Right ventricle myocardium superior (tissue), 1 donor: ENCODE measurements at regions not wholly inside any gene's neighbourhood (a gene's known extent, or its start where the extent isn't known, plus 50 kb on each side); places are given as distances from the start of the nearest gene placed in this dataset.
"Not testable (repeated sequence)": the region's sequence is repeated elsewhere in the genome, so short reads cannot be mapped to it uniquely, and the experiment has no call there.

Source experiments
- ATAC-seq: fragments of 200-7000 bp; cut with Tn5 transposase; one replicate; pipeline ENCODE4 v1.9.1; 2020; ENCODE audit warnings: mild to moderate bottlenecking; ENCODE audit not compliant: poor library complexity
- DNase-seq: peaks from one replicate; pipeline ENCODE4 v3.0.0-alpha.2; 2020
- intact Hi-C: fragments of 100-400 bp; cut with DNase I; formaldehyde crosslinking; loops from one replicate; pipeline ENCODE4 v1.11.2; 2022
- donor health status: DM: no; HTN: yes; CAD: no; lungs with severe emphysema.

DNA sequence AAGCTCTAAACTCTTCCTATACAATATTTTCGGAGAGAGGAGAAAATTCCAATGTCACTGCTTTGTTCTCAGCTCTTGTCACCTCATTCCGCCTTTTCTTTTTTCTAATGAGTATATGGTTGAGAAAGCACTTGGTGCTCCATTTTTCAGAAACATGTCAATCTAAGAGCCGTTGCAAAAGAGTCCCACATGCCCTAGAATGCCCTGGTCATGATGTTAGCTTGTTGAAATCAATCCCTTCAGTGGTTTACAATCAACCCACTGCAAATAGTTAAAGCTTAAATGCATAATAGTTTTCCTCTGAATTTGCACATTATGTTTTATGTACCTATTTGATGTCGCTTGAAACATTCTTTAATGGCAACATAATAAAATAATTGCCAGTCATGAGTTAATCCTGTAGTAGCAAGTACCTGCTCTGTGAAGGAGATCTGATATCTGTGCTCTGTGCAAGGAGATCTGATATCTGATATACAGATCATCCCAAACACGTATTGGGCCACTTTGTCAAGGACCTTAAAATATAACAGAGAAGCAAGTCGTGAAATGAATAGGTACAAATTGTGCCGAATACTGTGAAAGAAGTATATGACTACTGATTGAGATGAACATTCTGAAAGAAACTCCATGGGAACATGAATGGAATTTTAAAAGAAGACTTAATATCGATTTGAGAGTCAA is 1633.5 kb downstream of the SUCLG1 start:
- DNase-seq (no peak), ATAC-seq (no peak)
- intact Hi-C loops, result no loop called here

GRCh38 chr2:82823892-82824291 is 1635.2 kb downstream of the SUCLG1 start:
- intact Hi-C loops, result no loop called here
- DNase-seq (no peak), ATAC-seq (no peak)

DNA sequence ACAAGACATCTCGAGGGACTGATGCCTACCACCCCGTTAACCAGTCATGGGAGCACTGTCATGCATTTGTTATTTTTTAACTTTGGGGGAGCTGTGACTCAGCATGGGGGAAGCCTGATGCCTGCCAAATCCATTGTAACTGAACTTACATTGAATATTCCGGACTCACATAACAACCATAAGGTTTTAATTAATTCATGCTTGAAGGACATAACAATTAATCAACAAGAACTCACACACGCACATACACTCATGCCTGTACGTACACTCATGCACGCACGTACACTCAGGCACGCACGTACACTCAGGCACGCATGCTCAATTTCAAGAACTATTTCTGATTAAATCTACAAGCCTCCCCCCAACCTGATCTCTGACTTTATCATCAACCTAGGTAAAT is 1639.1 kb downstream of the SUCLG1 start:
- DNase-seq (no peak), ATAC-seq (no peak)
- intact Hi-C loops, result no loop called here

DNA sequence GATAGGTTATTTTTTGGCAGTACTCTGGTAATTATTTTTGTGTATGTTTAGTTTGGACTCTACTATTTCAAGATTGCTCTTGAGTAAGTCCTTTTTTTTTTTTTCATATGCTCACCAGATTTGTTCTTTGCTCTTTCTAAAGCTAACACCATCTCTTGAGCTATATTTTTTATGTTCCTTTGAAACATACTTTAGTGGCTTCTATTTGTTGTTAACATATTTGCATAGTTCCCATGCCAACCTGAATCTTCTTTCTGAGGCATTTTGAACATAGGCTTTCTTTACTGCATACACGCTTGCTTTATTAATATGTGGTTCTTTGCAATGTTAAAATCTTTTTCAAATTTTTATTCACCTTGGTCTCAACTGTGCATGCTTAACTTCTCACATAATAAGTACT is 1644.9 kb downstream of the SUCLG1 start:
- DNase-seq, result no peak

GRCh38 chr2:82811946-82812345 is 1647.1 kb downstream of the SUCLG1 start:
- ATAC-seq (no peak), DNase-seq (no peak)
- intact Hi-C loops, result no loop called here

More for the DNA sequence above, 1644.9 kb downstream of the SUCLG1 start:
- intact Hi-C loops, result no loop called here
- no peak for ATAC-seq

DNA sequence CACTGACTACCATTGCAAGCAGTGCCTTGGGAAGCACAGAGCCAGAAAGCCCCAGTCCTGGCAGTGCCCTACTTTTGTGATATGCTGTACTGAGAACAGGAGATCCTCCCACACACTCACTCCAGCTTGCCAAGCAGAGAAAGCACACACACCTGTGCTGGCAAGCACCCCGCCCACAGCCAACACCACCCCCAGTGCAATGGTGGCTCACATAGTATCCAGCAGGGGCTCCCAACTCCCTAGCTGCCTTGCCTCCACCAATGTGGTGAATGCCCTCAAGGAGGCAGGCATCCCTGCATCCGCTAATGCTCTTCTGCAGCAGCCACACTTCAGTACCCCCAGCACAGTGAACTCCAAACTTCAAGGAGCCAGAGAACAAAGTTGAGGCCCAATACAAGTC is 1655.8 kb downstream of the SUCLG1 start:
- intact Hi-C loops, result no loop called here
- ATAC-seq, result no peak
- DNase-seq, result no peak

GRCh38 chr2:82797469-82797868 is 1661.6 kb downstream of the SUCLG1 start:
- no peak for DNase-seq

DNA sequence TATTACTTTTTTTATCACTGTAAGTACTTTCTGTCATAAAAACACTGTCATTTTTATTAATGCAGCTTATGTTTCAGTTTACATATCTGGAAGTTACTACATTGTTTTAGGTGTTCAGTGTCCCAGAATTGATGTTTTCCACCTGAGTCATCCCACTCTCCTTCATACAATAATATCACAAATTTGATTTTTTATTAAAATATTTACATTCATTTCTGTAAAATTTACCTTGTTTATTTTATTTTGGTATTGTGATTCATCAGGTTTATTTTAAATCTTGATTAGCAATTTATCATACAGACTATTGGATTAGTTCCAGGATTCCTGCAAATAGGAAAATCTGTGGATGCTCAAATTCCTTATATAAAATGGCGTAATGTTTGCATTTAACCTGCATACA is 1662.9 kb downstream of the SUCLG1 start:
- ATAC-seq (no peak), DNase-seq (no peak)
- intact Hi-C loops, result no loop called here

More at GRCh38 chr2:82797469-82797868, 1661.6 kb downstream of the SUCLG1 start:
- intact Hi-C loops, result no loop called here
- no peak for ATAC-seq

GRCh38 chr2:82795446-82795845 is 1663.6 kb downstream of the SUCLG1 start:
- intact Hi-C loops, result no loop called here
- ATAC-seq, result no peak
- no peak for DNase-seq

DNA sequence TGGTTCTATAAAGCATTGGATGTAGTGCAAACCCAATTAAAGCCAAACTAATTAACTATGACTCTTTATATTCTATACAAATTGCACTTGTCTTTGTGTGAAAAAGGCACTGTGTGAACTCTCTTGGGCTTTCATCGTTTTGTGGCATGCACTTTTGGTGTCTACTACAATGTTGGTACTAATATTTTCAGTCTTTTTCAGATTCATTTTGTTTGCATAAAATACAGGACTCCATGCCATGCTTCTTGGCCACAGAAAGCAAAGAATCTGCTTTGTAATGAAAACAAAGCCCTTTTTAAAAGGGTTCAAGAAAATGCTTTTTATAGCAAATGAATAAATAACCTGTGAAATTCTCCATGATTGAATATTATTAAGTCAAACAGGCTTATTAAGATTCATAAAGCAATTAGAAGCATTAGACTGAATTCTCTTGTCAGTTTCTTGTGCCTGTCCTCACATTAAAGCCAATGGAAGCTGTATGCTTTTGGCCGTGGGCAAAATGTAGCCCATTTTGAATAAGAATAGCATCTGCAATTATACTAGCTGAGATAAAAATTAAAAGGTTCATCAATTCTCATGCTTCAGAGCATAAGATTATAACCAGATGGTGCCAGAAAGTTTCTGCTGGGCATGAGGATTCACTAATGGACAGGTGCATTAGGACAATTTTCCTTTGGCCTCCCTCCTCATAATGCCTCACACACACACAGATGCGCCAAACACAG is 1665.2 kb downstream of the SUCLG1 start:
- intact Hi-C loops, result no loop called here
- no peak for DNase-seq
- ATAC-seq, result no peak

DNA sequence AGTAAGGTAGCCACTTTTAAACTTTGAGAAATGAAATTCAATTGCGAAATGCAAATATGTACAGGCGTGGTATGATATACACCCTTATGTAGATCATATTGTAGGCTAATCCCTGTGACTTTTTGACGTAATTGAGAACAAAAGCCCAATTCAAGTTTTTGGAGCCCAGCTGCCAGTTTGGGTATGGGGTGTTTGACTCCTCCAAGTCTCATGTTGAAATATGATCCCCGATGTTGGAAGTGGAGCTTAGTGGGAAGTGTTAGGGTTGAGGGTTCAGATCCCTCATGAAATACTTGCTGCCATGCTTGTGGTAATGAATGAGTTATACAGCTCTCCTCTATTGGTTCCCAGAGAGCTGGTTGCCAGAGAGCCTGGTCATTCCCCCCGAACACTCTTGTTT is 1666.8 kb downstream of the SUCLG1 start:
- intact Hi-C loops, result no loop called here
- DNase-seq, result no peak
- no peak for ATAC-seq

DNA sequence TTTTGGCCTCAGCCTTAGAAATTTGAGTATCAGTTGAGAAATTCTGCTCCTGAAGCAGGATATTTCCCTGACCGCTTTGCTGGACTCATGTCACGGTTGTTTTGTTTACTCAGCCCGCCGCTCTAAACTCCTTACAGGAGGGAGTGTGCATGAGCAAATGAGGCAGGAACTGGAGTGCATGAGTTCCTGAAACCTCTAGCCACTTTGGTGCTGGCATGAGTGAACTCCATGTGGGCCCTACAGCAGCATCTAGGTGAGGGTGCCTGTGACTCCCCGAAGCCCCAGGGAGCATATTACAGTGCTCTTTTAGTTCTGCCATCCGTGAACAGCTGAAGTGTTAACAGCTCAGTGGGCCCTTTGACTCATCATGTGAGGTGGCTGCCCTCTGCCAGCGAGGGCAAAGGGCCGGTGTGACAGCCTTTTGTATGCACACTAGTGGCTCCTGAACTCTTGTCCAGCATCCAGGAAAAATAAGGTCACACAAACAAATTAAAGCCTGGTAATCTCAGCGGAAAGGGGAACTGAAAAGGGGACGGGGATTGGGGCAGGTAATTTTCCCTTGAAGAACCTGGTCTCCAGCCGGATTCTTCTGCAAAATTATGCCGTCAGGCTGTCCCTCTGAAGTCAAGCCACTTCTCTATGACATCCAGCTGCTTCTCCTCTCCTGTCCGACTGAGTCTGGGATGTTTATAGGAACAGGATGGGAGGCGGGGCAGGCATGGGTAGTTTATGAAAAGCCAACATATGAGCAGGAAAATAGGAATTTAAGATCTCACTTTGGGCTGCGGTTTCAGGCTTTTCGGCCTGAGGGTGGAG is 1668.7 kb downstream of the SUCLG1 start:
- intact Hi-C loops, result no loop called here
- ATAC-seq (peak; percentile 31), DNase-seq (no peak)

DNA sequence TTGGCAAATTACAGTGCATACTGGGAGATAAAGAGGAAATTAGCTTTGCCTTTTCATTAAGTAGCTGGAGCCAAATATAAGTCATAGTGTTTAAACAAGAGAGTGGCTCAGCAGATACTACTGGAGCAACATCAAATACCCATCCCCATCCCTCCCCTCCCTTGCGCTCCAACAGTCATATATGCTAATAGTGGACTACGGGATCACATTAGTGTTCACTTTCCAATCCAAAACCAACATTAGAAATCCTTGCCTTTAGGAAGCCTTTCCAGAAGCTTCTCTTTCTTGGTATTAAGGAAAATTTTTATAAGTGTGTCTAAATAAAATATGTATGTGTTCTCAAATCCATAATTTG is 1669.3 kb downstream of the SUCLG1 start:
- no peak for DNase-seq
- intact Hi-C loops, result no loop called here
- no peak for ATAC-seq

GRCh38 chr2:82781176-82781915 is 1677.7 kb downstream of the SUCLG1 start:
- intact Hi-C loops, result no loop called here
- no peak for DNase-seq
- no peak for ATAC-seq

DNA sequence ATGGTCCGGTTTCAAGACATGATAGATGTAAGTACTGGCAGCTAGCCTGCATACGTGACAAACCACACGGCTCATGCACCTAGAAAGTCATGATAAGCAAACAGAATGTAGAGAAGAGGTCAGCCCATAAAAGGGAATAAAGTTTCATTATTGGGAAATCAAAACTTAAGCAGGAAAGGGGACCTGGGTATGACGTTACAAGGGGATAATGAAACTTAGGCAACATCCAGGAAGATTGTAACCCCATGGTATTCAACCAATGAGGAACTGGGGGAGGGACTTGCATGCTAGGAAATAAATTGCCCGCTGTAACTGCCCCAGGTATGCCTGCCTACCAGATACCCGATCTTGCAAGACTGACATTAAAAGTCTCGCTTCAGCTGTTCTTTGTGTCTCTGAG is 1679.0 kb downstream of the SUCLG1 start:
- ATAC-seq (no peak), DNase-seq (no peak)
- intact Hi-C loops, result no loop called here

DNA sequence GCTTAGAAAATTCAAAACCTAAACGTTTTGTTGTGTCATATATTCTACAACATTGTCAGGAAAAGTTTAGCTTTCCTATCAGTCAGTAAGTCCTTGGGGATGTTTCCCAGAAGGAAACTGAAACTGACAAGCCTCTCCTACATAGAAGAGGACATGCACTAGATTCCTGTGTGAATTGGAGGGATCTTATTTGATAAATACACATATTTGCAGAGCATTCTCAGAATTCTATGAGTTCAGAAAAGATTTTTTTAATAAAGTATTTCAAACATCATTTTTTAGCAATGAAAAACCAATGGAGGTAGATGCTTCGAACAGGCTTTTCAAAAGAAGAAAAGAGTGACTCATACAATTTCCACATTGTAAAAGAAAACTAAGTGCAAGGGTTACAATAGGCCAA is 1706.7 kb downstream of the SUCLG1 start:
- ATAC-seq, result no peak

GRCh38 chr2:82748653-82749052 is 1710.4 kb downstream of the SUCLG1 start:
- intact Hi-C loops, result no loop called here
- ATAC-seq (no peak), DNase-seq (no peak)

More for the DNA sequence above, 1706.7 kb downstream of the SUCLG1 start:
- intact Hi-C loops, result no loop called here
- no peak for DNase-seq

DNA sequence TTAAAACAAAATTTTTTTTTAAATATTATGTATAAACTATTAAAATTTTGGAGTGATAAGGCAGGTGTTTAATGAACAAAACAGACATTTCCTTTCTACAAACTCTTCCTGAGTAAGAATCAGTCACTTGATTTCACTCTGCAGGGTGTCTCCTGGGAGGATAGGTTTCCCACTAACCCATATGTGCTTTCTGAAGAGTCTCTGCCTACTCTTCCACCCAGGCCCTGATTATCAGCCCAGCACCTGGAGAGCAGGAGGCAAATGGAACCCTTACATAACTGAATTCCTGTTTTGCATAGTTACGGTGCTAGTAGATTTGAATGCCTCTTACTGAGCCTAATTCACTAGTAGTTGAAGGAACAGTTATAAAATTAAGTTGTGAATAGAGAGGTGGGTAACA is 1718.6 kb downstream of the SUCLG1 start:
- ATAC-seq (no peak), DNase-seq (no peak)
- intact Hi-C loops, result no loop called here

- DNase-seq, ATAC-seq, intact Hi-C loops: not testable (repeated sequence)
Observed at GRCh38 chr2:82737965-82738364, 1721.1 kb downstream of the SUCLG1 start.
